ENCODE measurements at regions not wholly inside any gene's neighbourhood (a gene's known extent, or its start where the extent isn't known, plus 50 kb on each side); places are given as distances from the start of the nearest gene placed in this dataset.

GRCh38 chr13:74709226-74709625 is 575.0 kb upstream of the KLF12 start:
- TF ChIP-seq CTCF (IDR thresholded peaks at IDR 0.05; ENCODE audit: low read depth, low read length): no peak
- no peak overlapping the region for H3K4me3 ChIP-seq (ENCODE audit: low read depth, low read length)

- TF ChIP-seq CTCF (IDR thresholded peaks at IDR 0.05; ENCODE audit: low read depth, low read length): no peak
- H3K4me3 ChIP-seq (ENCODE audit: low read depth, low read length): no peak overlapping the region
These were observed 574.4 kb upstream of the KLF12 start for GRCh38 chr13:74708629-74709028.

- H3K4me3 ChIP-seq (ENCODE audit: low read depth, low read length): no peak overlapping the region
- no peak for TF ChIP-seq CTCF (IDR thresholded peaks at IDR 0.05; ENCODE audit: low read depth, low read length)
These were observed 573.1 kb upstream of the KLF12 start for GRCh38 chr13:74707291-74707690.

- no peak for TF ChIP-seq CTCF (IDR thresholded peaks at IDR 0.05; ENCODE audit: low read depth, low read length)
- H3K4me3 ChIP-seq (ENCODE audit: low read depth, low read length): no peak overlapping the region
These were observed 572.6 kb upstream of the KLF12 start for GRCh38 chr13:74706801-74707200.

GRCh38 chr13:74705438-74705837 is 571.2 kb upstream of the KLF12 start:
- H3K4me3 ChIP-seq (ENCODE audit: low read depth, low read length): no peak overlapping the region
- TF ChIP-seq CTCF (IDR thresholded peaks at IDR 0.05; ENCODE audit: low read depth, low read length): no peak

- TF ChIP-seq CTCF (IDR thresholded peaks at IDR 0.05; ENCODE audit: low read depth, low read length): no peak
These were observed 569.7 kb upstream of the KLF12 start for GRCh38 chr13:74703855-74704387.

GRCh38 chr13:74696148-74696922 is 562.1 kb upstream of the KLF12 start:
- no peak overlapping the region for H3K4me3 ChIP-seq (ENCODE audit: low read depth, low read length)
- no peak for TF ChIP-seq CTCF (IDR thresholded peaks at IDR 0.05; ENCODE audit: low read depth, low read length)

More at GRCh38 chr13:74703855-74704387, 569.7 kb upstream of the KLF12 start:
- no peak overlapping the region for H3K4me3 ChIP-seq (ENCODE audit: low read depth, low read length)
